A549 (cell line): ENCODE measurements at regions not wholly inside any gene's neighbourhood (a gene's known extent, or its start where the extent isn't known, plus 50 kb on each side); places are given as distances from the start of the nearest gene placed in this dataset.

Source experiments
- ATAC-seq, 2 experiments: fragments of 200-7000 bp in 1 of 2; fragments of >200 bp in 1 of 2; cut with Nextera tagmentation in 1 of 2; cut with Tn5 transposase in 1 of 2; 3 replicates each; pipeline versions ENCODE4 v1.8.0 to v1.9.1; 2018 to 2020; ENCODE audit warnings: mild to moderate bottlenecking in 1 of 2, moderate library complexity in 1 of 2
- CTCF ChIA-PET: fragments of 300-600 bp; sonication (Branson Sonifier 250); formaldehyde crosslinking; extraction: SDS; loops from one replicate; lab custom pipeline; 2021; ENCODE audit warnings: antibody characterized with exemption, inconsistent platforms; lab: Yijun Ruan, JAX
- POLR2A ChIA-PET: fragments of 350-600 bp; formaldehyde crosslinking; extraction: SDS; loops from one replicate; lab custom pipeline; 2021; ENCODE audit warnings: antibody characterized with exemption, inconsistent platforms; lab: Yijun Ruan, JAX
- DNase-seq, 2 experiments: peaks; one replicate each; pipeline versions ENCODE4 v3.0.0 to v3.0.0-alpha.2; 2011 to 2016; ENCODE audit warnings: low read depth in 1 of 2, low spot score in 1 of 2
- FAIRE-seq: peaks from 2 replicates; lab custom pipeline; 2011; peaks lifted over from hg19 to GRCh38; lab: Jason Lieb, UNC
- H3K27ac ChIP-seq, 2 experiments: fragments of >200 bp; sonication (Bioruptor Twin); formaldehyde crosslinking; 3 replicates each; pipeline ENCODE4 v1.5.1; 2016 to 2017
- H3K4me1 ChIP-seq: fragments of >200 bp; sonication (Bioruptor Twin); formaldehyde crosslinking; 3 replicates; pipeline ENCODE4 v1.6.1; 2016
- H3K4me2 ChIP-seq: fragments of >200 bp; sonication (Bioruptor Twin); formaldehyde crosslinking; 3 replicates; pipeline ENCODE4 v1.6.1; 2016
- H3K4me3 ChIP-seq: fragments of >200 bp; sonication (Bioruptor Twin); formaldehyde crosslinking; 3 replicates; pipeline ENCODE4 v1.5.1; 2016
- H3K9me3 ChIP-seq: fragments of >200 bp; sonication (Bioruptor Twin); formaldehyde crosslinking; 3 replicates; pipeline ENCODE4 v1.6.1; 2016
- BCL3 ChIP-seq: fragments of >200 bp; sonication (Bioruptor Twin); formaldehyde crosslinking; IDR thresholded peaks from 3 replicates; pipeline ENCODE4 v1.6.1; 2016
- BHLHE40 ChIP-seq: IDR thresholded peaks from 2 replicates; pipeline ENCODE4 v1.6.1; 2012; ENCODE audit warnings: low read depth, low read length, inconsistent platforms
- CEBPB ChIP-seq, 2 experiments: fragments of >200 bp in 1 of 2; sonication (Bioruptor Twin) in 1 of 2; formaldehyde crosslinking in 1 of 2; IDR thresholded peaks; 2 replicates each; pipeline ENCODE4 v1.6.1; 2012 to 2016
- CHD2 ChIP-seq: fragments of 150-350 bp; IDR thresholded peaks from 2 replicates; pipeline ENCODE4 v1.6.1; 2014; ENCODE audit warnings: low read length; ENCODE audit not compliant: partially characterized antibody
- EHF ChIP-seq: fragments of 250-450 bp; sonication (Bioruptor Pico); IDR thresholded peaks from 2 replicates; pipeline ENCODE4 v1.5.0; 2020; ENCODE audit warnings: mild to moderate bottlenecking
- FOXS1 ChIP-seq: fragments of 250-450 bp; sonication (Bioruptor Pico); IDR thresholded peaks from 2 replicates; pipeline ENCODE4 v1.5.0; 2020; ENCODE audit warnings: mild to moderate bottlenecking, moderate library complexity
- HEYL ChIP-seq: fragments of 250-450 bp; sonication (Bioruptor Pico); IDR thresholded peaks from 2 replicates; pipeline ENCODE4 v1.8.0; 2021; ENCODE audit warnings: mild to moderate bottlenecking, moderate library complexity
- HOXB5 ChIP-seq: fragments of 250-450 bp; sonication (Bioruptor Pico); IDR thresholded peaks from 2 replicates; pipeline ENCODE4 v1.5.0; 2020; ENCODE audit warnings: mild to moderate bottlenecking, moderate library complexity
- JUN ChIP-seq, 2 experiments: fragments of >200 bp; sonication (Bioruptor Twin); formaldehyde crosslinking; IDR thresholded peaks; 2 replicates in 1 of 2; 3 replicates in 1 of 2; pipeline ENCODE4 v1.6.1; 2016 to 2017
- KDM1A ChIP-seq: fragments of 200-600 bp; sonication (generic); IDR thresholded peaks from 2 replicates; pipeline ENCODE4 v1.6.1; 2016; ENCODE audit warnings: low read depth, mild to moderate bottlenecking
- NR3C1 ChIP-seq: fragments of >200 bp; sonication (Bioruptor Twin); formaldehyde crosslinking; IDR thresholded peaks from 3 replicates; pipeline ENCODE4 v1.6.1; 2017
- RAD21 ChIP-seq, 2 experiments: fragments of >200 bp in 1 of 2; sonication (Bioruptor Twin) in 1 of 2; formaldehyde crosslinking in 1 of 2; IDR thresholded peaks in 1 of 2; conservative IDR thresholded peaks in 1 of 2; 2 replicates in 1 of 2; 3 replicates in 1 of 2; pipeline ENCODE4 v1.6.1; 2012 to 2018; ENCODE audit warnings: inconsistent platforms in 1 of 2
- REST ChIP-seq: fragments of 200-600 bp; sonication (generic); IDR thresholded peaks from 2 replicates; pipeline ENCODE4 v1.6.1; 2016; ENCODE audit warnings: antibody characterized with exemption, mild to moderate bottlenecking, moderate library complexity
- RFX5 ChIP-seq: fragments of 450-650 bp; IDR thresholded peaks from 2 replicates; pipeline ENCODE4 v1.7.1; 2014; ENCODE audit warnings: antibody characterized with exemption, mild to moderate bottlenecking, moderate library complexity
- SREBF2 ChIP-seq: fragments of 450-650 bp; IDR thresholded peaks from 2 replicates; pipeline ENCODE4 v1.6.1; 2014; ENCODE audit warnings: mild to moderate bottlenecking, moderate library complexity
- ZSCAN20 ChIP-seq: fragments of 250-450 bp; sonication (Bioruptor Pico); IDR thresholded peaks from 2 replicates; pipeline ENCODE4 v1.8.0; 2022; ENCODE audit warnings: mild to moderate bottlenecking, moderate library complexity
- WGBS: methylation state at CpG from one replicate; pipeline ENCODE4 v1.1.6; 2017; ENCODE audit errors: missing lambda C conversion rate; 5-methylcytosine and 5-hydroxymethylcytosine counted together
- TF ChIP-seq, protein P1 (sequence below): fragments of 150-350 bp; IDR thresholded peaks from 2 replicates; pipeline ENCODE4 v1.6.1; 2014; ENCODE audit warnings: low read depth, mild to moderate bottlenecking, low read length
- TF ChIP-seq, protein P2 (sequence below): fragments of 250-450 bp; sonication (Bioruptor Pico); IDR thresholded peaks from 2 replicates; pipeline ENCODE4 v1.5.0; 2021; ENCODE audit warnings: mild to moderate bottlenecking, moderate library complexity, borderline replicate concordance
- TF ChIP-seq, protein P3 (sequence below): IDR thresholded peaks from 2 replicates; pipeline ENCODE4 v1.6.1; 2012; ENCODE audit warnings: low read depth, borderline replicate concordance
- TF ChIP-seq, protein P4 (sequence below): IDR thresholded peaks from 2 replicates; pipeline ENCODE4 v1.6.1; 2012

DNA sequence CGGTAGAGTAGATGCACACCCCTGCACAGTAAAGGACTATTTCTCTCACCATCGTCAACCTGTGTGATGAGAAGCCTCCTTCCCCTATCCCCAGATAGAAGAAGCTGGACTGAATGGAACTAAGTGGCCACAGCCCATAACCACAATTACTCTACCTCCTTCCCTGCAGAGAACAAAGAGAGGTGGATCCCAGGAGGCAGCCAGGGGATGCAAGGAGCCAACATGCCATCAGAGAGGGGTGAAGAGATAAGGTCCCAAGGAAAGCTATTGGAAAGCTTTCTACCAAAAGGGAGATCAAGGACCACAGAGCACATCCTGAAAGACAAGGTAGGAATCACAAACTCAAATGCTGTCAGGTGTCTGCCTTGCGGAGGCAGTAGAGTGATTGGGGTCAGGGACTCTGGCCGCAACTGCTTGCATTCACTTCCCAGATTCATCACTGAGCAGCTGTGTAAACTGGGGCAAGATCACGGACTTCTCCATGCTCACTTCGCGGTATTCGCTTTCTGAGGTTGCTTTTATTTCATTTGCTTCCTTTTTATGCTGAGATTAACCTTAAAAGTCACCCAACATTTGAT, 81.6 kb upstream of the MYO3A start:
- H3K4me2 ChIP-seq = no peak overlapping the region
- no peak overlapping the region for H3K27ac ChIP-seq
- no peaks in the 10 kb centered on the region for H3K4me1 ChIP-seq
- CTCF ChIA-PET = no interaction called here
- POLR2A ChIA-PET = no interaction called here
- 53% methylated on average over 8 of the region's 8 CpGs for WGBS
- H3K9me3 ChIP-seq = no peaks in the 10 kb centered on the region
- no peak overlapping the region for H3K4me3 ChIP-seq
- DNase-seq = no peak
- TF ChIP-seq HEYL (CRISPR knock-in tag) (no peak), CHD2 (no peak), HOXB5 (CRISPR knock-in tag) (no peak), BCL3 (no peak), SREBF2 (no peak), RAD21 (conservative IDR thresholded peaks at IDR 0.05 in 1 of 2, IDR thresholded peaks at IDR 0.05 in 1 of 2) (no peak), KDM1A (no peak), REST (no peak), FOXS1 (CRISPR knock-in tag) (no peak), RFX5 (no peak), JUN (IDR thresholded peaks at IDR 0.05) (no peak), NR3C1 (no peak), EHF (CRISPR knock-in tag) (no peak), CEBPB (IDR thresholded peaks at IDR 0.05) (no peak), ZSCAN20 (no peak), BHLHE40 (no peak)
- TF ChIP-seq, protein P1, sequence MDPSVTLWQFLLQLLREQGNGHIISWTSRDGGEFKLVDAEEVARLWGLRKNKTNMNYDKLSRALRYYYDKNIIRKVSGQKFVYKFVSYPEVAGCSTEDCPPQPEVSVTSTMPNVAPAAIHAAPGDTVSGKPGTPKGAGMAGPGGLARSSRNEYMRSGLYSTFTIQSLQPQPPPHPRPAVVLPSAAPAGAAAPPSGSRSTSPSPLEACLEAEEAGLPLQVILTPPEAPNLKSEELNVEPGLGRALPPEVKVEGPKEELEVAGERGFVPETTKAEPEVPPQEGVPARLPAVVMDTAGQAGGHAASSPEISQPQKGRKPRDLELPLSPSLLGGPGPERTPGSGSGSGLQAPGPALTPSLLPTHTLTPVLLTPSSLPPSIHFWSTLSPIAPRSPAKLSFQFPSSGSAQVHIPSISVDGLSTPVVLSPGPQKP = no peak
- TF ChIP-seq, protein P2, sequence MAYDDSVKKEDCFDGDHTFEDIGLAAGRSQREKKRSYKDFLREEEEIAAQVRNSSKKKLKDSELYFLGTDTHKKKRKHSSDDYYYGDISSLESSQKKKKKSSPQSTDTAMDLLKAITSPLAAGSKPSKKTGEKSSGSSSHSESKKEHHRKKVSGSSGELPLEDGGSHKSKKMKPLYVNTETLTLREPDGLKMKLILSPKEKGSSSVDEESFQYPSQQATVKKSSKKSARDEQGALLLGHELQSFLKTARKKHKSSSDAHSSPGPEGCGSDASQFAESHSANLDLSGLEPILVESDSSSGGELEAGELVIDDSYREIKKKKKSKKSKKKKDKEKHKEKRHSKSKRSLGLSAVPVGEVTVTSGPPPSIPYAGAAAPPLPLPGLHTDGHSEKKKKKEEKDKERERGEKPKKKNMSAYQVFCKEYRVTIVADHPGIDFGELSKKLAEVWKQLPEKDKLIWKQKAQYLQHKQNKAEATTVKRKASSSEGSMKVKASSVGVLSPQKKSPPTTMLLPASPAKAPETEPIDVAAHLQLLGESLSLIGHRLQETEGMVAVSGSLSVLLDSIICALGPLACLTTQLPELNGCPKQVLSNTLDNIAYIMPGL (CRISPR knock-in tag) = no peak
- TF ChIP-seq, protein P3, sequence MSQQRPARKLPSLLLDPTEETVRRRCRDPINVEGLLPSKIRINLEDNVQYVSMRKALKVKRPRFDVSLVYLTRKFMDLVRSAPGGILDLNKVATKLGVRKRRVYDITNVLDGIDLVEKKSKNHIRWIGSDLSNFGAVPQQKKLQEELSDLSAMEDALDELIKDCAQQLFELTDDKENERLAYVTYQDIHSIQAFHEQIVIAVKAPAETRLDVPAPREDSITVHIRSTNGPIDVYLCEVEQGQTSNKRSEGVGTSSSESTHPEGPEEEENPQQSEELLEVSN = no peak
- TF ChIP-seq, protein P4, sequence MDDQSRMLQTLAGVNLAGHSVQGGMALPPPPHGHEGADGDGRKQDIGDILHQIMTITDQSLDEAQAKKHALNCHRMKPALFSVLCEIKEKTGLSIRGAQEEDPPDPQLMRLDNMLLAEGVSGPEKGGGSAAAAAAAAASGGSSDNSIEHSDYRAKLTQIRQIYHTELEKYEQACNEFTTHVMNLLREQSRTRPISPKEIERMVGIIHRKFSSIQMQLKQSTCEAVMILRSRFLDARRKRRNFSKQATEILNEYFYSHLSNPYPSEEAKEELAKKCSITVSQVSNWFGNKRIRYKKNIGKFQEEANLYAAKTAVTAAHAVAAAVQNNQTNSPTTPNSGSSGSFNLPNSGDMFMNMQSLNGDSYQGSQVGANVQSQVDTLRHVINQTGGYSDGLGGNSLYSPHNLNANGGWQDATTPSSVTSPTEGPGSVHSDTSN = no peak
- ATAC-seq = peak in 1 of 2 experiments; percentile 19; a peak in 2 of 6 replicates
- no peak for FAIRE-seq
